ENCODE measurements at regions not wholly inside any gene's neighbourhood (a gene's known extent, or its start where the extent isn't known, plus 50 kb on each side); places are given as distances from the start of the nearest gene placed in this dataset.

DNA sequence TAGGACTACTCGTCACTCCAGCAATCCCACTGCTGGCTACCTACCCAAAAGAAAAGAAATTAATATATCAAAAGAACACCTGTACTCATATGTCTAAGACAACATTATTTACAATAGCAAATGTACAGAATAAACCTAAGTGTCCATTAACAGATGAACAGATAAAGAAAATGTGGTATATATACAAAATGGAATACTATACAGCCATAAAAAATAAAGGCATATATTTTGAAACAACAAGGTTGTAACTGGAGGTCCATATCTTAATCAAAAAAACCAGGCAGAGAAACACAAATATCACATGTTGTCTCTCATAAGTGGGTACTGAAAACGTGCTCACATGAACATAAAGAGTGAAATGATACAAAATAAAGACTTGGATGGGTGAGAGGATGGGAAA lies 1073.3 kb upstream of the PHF14 start:
- 60 to 74% methylated on average over 2 of the region's 2 CpGs for WGBS, 2 donors
- TF ChIP-seq, protein P1, sequence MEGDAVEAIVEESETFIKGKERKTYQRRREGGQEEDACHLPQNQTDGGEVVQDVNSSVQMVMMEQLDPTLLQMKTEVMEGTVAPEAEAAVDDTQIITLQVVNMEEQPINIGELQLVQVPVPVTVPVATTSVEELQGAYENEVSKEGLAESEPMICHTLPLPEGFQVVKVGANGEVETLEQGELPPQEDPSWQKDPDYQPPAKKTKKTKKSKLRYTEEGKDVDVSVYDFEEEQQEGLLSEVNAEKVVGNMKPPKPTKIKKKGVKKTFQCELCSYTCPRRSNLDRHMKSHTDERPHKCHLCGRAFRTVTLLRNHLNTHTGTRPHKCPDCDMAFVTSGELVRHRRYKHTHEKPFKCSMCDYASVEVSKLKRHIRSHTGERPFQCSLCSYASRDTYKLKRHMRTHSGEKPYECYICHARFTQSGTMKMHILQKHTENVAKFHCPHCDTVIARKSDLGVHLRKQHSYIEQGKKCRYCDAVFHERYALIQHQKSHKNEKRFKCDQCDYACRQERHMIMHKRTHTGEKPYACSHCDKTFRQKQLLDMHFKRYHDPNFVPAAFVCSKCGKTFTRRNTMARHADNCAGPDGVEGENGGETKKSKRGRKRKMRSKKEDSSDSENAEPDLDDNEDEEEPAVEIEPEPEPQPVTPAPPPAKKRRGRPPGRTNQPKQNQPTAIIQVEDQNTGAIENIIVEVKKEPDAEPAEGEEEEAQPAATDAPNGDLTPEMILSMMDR (IDR thresholded peaks at IDR 0.05), result no peak
- TF ChIP-seq POLR2A (IDR thresholded peaks at IDR 0.05), result no peak
- Histone ChIP-seq H3K4me1 (no peaks in the 10 kb centered on the region), H3K9me3 (no peaks in the 10 kb centered on the region), H3K27me3 (no peaks in the 10 kb centered on the region), H3K36me3 (ENCODE audit: low read depth, missing control alignments) (no peaks in the 10 kb centered on the region), H3K27ac (no peak overlapping the region), H3K4me3 (no peak overlapping the region)
- DNase-seq, result no peak
- intact Hi-C loops (cut with DNase I; ENCODE audit: low total_unique reads), result no loop called here

DNA sequence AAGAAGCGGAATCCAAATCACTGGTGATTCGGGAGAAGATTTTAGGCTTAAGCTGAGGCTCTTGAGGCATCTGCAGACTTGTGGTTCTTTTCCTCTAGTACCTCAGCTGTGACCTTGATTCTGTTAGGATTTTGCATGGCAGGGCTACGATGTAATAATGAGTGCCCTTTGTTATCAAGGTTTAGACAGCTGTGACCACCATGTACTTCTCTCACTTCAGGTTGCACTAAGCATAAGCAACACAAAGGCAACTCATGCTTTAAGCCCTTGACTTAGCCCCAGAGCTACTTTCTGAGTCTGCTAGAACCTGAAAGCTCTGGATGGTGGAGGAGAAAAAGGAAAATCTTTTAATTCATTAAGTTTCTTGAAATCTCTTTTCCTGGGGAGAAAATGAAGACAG lies 1052.3 kb upstream of the PHF14 start:
- intact Hi-C loops (cut with DNase I; ENCODE audit: low total_unique reads), result no loop called here
- Histone ChIP-seq H3K27ac (no peak overlapping the region), H3K4me1 (no peaks in the 10 kb centered on the region), H3K4me3 (no peak overlapping the region), H3K36me3 (ENCODE audit: low read depth, missing control alignments) (no peaks in the 10 kb centered on the region), H3K27me3 (no peaks in the 10 kb centered on the region), H3K9me3 (no peaks in the 10 kb centered on the region)
- DNase-seq, result no peak
- TF ChIP-seq, protein P1 (IDR thresholded peaks at IDR 0.05), result no peak
- TF ChIP-seq POLR2A (IDR thresholded peaks at IDR 0.05), result no peak
- WGBS, 2 donors, result 70 to 78% methylated on average over 3 of the region's 3 CpGs

DNA sequence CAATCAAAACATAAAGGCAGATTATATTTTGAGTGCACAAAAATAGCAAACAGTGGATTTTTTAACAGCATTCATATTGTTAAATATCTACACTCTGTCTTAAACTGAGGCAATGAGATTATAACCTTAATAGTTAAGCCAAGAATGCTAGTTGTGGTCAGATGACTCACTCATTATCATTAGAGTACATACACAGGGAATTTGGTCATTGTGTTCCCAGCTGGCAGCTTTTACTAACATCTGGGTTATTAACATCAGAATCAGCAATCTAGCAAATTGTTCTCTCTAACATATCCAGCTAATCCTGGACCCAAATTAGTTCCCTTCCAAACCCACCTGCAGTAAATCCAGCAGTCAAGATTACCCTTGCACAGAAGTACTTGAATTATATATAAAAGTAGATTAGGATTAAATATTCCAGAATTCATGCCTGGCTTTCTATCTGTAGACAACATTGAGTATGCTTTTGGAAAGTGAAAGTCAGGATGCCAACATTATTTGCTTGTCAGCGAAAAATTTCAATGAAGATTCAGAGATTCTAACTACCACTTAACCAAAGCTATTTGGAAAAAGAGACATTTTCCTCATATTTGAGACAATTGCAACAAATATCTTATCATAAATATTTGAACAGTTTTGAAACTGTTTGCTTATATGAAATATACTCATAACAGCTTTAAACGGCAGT lies 1035.6 kb upstream of the PHF14 start:
- Histone ChIP-seq H3K36me3 (ENCODE audit: low read depth, missing control alignments) (no peaks in the 10 kb centered on the region), H3K27ac (no peak overlapping the region), H3K4me1 (no peaks in the 10 kb centered on the region), H3K9me3 (no peaks in the 10 kb centered on the region), H3K27me3 (no peaks in the 10 kb centered on the region), H3K4me3 (no peak overlapping the region)
- 52 to 58% methylated on average over 2 of the region's 2 CpGs for WGBS, 2 donors
- intact Hi-C loops (cut with DNase I; ENCODE audit: low total_unique reads), result no loop called here
- no peak for DNase-seq
- TF ChIP-seq POLR2A (IDR thresholded peaks at IDR 0.05), result no peak
- TF ChIP-seq, protein P1 (IDR thresholded peaks at IDR 0.05), result no peak

DNA sequence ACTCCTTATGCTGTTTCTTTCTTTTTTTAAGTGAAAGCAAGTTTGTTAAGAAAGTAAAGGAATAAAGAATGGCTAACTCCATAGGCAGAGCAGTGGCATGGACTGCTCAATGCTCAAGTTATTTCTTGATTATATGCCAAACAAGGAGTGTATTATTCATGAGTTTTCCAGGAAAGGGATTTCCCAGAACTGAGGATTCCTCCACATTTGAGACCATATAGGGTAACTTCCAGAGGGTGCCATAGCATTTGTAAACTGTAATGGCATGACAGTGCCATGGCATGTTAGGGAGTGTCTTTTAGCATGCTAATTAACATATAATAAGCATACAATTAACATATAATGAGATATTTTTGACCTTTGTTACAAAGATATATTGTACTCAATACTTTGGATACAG lies 1034.5 kb upstream of the PHF14 start:
- Histone ChIP-seq H3K27me3 (no peaks in the 10 kb centered on the region), H3K9me3 (no peaks in the 10 kb centered on the region), H3K4me1 (no peaks in the 10 kb centered on the region), H3K27ac (no peak overlapping the region), H3K4me3 (no peak overlapping the region), H3K36me3 (ENCODE audit: low read depth, missing control alignments) (no peaks in the 10 kb centered on the region)
- intact Hi-C loops (cut with DNase I; ENCODE audit: low total_unique reads), result no loop called here
- TF ChIP-seq, protein P1 (IDR thresholded peaks at IDR 0.05), result no peak
- TF ChIP-seq POLR2A (IDR thresholded peaks at IDR 0.05), result no peak
- DNase-seq, result no peak

DNA sequence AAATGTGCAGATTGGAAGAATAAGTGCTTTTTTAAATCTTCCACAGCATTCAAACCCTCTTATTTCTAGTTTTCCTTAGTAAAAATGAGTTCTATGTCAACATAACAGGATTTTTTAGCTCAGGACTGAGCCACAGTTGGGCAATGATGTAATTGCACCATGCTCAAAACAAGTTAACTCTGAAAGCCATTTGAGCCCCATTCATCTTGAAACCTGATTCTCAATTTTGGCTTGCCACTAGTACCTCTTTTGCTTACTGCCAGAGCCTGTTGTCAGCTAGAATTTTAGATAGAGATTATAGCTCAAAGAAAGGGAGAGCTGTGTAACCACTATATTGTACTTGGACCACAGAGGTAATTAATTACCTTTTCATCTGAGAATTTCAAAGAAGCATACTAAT lies 1028.5 kb upstream of the PHF14 start:
- H3K9me3 ChIP-seq, result no peaks in the 10 kb centered on the region
- TF ChIP-seq POLR2A (IDR thresholded peaks at IDR 0.05), result no peak
- TF ChIP-seq, protein P1 (IDR thresholded peaks at IDR 0.05), result no peak
- intact Hi-C loops (cut with DNase I; ENCODE audit: low total_unique reads), result no loop called here
- H3K27ac ChIP-seq, result no peak overlapping the region
- no peak overlapping the region for H3K4me3 ChIP-seq
- H3K36me3 ChIP-seq (ENCODE audit: low read depth, missing control alignments), result no peaks in the 10 kb centered on the region
- no peaks in the 10 kb centered on the region for H3K27me3 ChIP-seq
- H3K4me1 ChIP-seq, result no peaks in the 10 kb centered on the region
- DNase-seq, result no peak

All from testis (tissue), 2 donors.